Body of pancreas (tissue), 4 donors: ENCODE measurements at regions not wholly inside any gene's neighbourhood (a gene's known extent, or its start where the extent isn't known, plus 50 kb on each side); places are given as distances from the start of the nearest gene placed in this dataset.
A peak's percentile ranks its signal among the peaks of the same experiment; 100 is the strongest.

Source experiments
- ATAC-seq: fragments of 150-250 bp; one replicate; pipeline ENCODE4 v1.9.1; 2016
- DNase-seq, 4 donors: peaks; one replicate each; pipeline ENCODE4 v3.0.0-alpha.2; 2019
- H3K27ac ChIP-seq, 4 donors: fragments of 200-600 bp; sonication (generic); 1 replicate in 3 of 4; 2 replicates in 1 of 4; pipeline versions ENCODE4 v1.5.1 to v1.6.1; 2016 to 2019; ENCODE audit warnings: mild to moderate bottlenecking in 1 of 4, mixed read lengths in 1 of 4, moderate library complexity in 1 of 4
- H3K27me3 ChIP-seq, 2 donors: fragments of 200-600 bp; sonication (generic); one replicate each; pipeline ENCODE4 v1.6.0; 2016; ENCODE audit warnings: mild to moderate bottlenecking in 1 of 2
- H3K36me3 ChIP-seq, 2 donors: fragments of 200-600 bp; sonication (generic); replicated peaks in 1 of 2; 2 replicates each; pipeline ENCODE4 v1.5.1; 2016; ENCODE audit warnings: low read depth in 2 of 2; ENCODE audit not compliant: insufficient read depth in 1 of 2
- H3K4me1 ChIP-seq: fragments of 200-600 bp; sonication (generic); one replicate; pipeline ENCODE4 v1.6.0; 2016
- H3K4me3 ChIP-seq, 2 donors: fragments of 200-600 bp; sonication (generic); 1 replicate in 1 of 2; 2 replicates in 1 of 2; pipeline ENCODE4 v1.5.1; 2016 to 2019
- H3K9me3 ChIP-seq, 3 donors: fragments of 200-600 bp; sonication (generic); 1 replicate in 2 of 3; 2 replicates in 1 of 3; pipeline ENCODE4 v1.5.1; 2016
- CTCF ChIP-seq, 7 experiments: fragments of 450-650 bp in 4 of 7; fragments of 200-600 bp in 3 of 7; sonication (generic) in 3 of 7; IDR thresholded peaks; one replicate each; pipeline ENCODE4 v1.5.1; 2016 to 2019; ENCODE audit warnings: antibody characterized with exemption in 7 of 7
- POLR2A ChIP-seq, 3 donors: fragments of 450-650 bp; IDR thresholded peaks; one replicate each; pipeline ENCODE4 v1.6.1; 2016; ENCODE audit warnings: antibody characterized with exemption in 3 of 3, mild to moderate bottlenecking in 2 of 3
- WGBS, 2 donors: methylation state at CpG; one replicate each; pipeline ENCODE4 v1.1.5; 2017; 5-methylcytosine and 5-hydroxymethylcytosine counted together
- intact Hi-C: fragments of 100-400 bp; cut with DNase I; formaldehyde crosslinking; loops from one replicate; pipeline ENCODE4 v1.15.1; 2023

- Histone ChIP-seq H3K27ac (no peak overlapping the region), H3K4me1 (no peaks in the 10 kb centered on the region), H3K27me3 (no peaks in the 10 kb centered on the region), H3K9me3 (no peaks in the 10 kb centered on the region), H3K4me3 (no peak overlapping the region), H3K36me3 (no peaks in the 10 kb centered on the region)
- 49 to 64% methylated on average over 5 of the region's 5 CpGs for WGBS, 2 donors
- ATAC-seq = no peak
- TF ChIP-seq POLR2A (IDR thresholded peaks at IDR 0.05) (no peak), CTCF (IDR thresholded peaks at IDR 0.05) (no peak)
- no peak for DNase-seq
- intact Hi-C loops = no loop called here
Observed at GRCh38 chr2:147560810-147561535, 283.9 kb upstream of the ACVR2A start.

GRCh38 chr2:147559070-147559725 is 285.6 kb upstream of the ACVR2A start:
- H3K27ac ChIP-seq = no peak overlapping the region
- no peaks in the 10 kb centered on the region for H3K9me3 ChIP-seq
- no peaks in the 10 kb centered on the region for H3K4me1 ChIP-seq
- TF ChIP-seq CTCF (IDR thresholded peaks at IDR 0.05) = no peak
- TF ChIP-seq POLR2A (IDR thresholded peaks at IDR 0.05) = no peak
- no peak for DNase-seq
- H3K27me3 ChIP-seq = no peaks in the 10 kb centered on the region
- WGBS, 2 donors = 91 to 92% methylated on average over 4 of the region's 4 CpGs
- intact Hi-C loops = no loop called here
- no peak for ATAC-seq
- H3K36me3 ChIP-seq = no peaks in the 10 kb centered on the region
- H3K4me3 ChIP-seq = no peak overlapping the region

GRCh38 chr2:147558620-147559019 is 286.2 kb upstream of the ACVR2A start:
- Histone ChIP-seq H3K4me3 (no peak overlapping the region), H3K4me1 (no peaks in the 10 kb centered on the region), H3K9me3 (no peaks in the 10 kb centered on the region), H3K36me3 (no peaks in the 10 kb centered on the region), H3K27ac (no peak overlapping the region), H3K27me3 (no peaks in the 10 kb centered on the region)
- DNase-seq = no peak
- TF ChIP-seq POLR2A (IDR thresholded peaks at IDR 0.05) (no peak), CTCF (IDR thresholded peaks at IDR 0.05) (no peak)
- 76% methylated on average over 3 of the region's 3 CpGs for WGBS, 2 donors
- intact Hi-C loops = no loop called here
- ATAC-seq = no peak

GRCh38 chr2:147554521-147555107 is 290.2 kb upstream of the ACVR2A start:
- intact Hi-C loops = no loop called here
- Histone ChIP-seq H3K4me3 (no peak overlapping the region), H3K4me1 (no peaks in the 10 kb centered on the region), H3K9me3 (no peaks in the 10 kb centered on the region), H3K36me3 (no peaks in the 10 kb centered on the region), H3K27ac (no peak overlapping the region), H3K27me3 (no peaks in the 10 kb centered on the region)
- no peak for TF ChIP-seq POLR2A (IDR thresholded peaks at IDR 0.05)
- no peak for TF ChIP-seq CTCF (IDR thresholded peaks at IDR 0.05)
- WGBS, 2 donors = 77 to 86% methylated on average over 5 of the region's 5 CpGs
- DNase-seq (peak in 3 of 4 donors; percentile 15 to 17 (median 16)), ATAC-seq (no peak)
